GM19467 (cell line): ENCODE measurements at regions not wholly inside any gene's neighbourhood (a gene's known extent, or its start where the extent isn't known, plus 50 kb on each side); places are given as distances from the start of the nearest gene placed in this dataset.

Source experiments
- ATAC-seq: cut with Tn5 transposase; IDR thresholded peaks from one replicate; pipeline ENCODE4 v1.9.1; 2021; ENCODE audit warnings: mild to moderate bottlenecking, moderate library complexity; ENCODE audit not compliant: unreplicated experiment

DNA sequence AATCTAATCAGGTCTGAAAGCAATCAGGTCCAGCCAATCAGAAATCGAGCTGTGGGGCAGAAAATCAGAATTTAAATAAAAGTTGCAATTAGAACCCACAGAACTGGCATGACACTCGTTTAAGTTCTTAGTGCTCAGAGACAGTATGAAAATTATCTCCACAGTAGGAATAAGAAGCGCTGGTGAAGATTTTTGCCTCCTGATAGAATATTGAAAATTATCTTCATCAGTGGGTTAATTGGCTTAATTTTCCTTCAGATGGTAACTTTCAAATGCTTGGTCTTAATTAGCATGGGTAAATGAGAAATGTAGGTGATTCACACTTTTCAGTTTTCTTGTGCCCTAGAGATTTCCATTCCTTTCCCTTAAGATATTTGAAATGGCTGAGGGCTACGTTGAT is 109.1 kb upstream of the MDFIC2 start:
- no peak for ATAC-seq

DNA sequence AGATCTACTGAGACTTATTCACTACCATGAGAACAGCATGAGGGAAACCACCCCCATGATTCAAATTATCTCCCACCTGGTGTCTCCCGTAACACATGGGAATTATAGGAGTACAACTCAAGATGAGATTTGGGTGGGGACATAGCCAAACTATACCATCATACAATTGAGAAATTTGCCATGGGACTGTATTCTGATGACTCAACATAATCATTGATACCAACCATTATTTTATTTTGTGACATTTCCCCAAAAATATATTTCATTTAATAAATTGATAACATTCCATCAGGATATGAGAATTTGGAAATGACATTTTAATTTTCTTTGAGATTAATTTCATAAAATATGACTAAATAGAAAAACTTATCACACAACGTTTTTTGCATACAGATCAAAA is 96.6 kb upstream of the MDFIC2 start:
- ATAC-seq, result no peak

DNA sequence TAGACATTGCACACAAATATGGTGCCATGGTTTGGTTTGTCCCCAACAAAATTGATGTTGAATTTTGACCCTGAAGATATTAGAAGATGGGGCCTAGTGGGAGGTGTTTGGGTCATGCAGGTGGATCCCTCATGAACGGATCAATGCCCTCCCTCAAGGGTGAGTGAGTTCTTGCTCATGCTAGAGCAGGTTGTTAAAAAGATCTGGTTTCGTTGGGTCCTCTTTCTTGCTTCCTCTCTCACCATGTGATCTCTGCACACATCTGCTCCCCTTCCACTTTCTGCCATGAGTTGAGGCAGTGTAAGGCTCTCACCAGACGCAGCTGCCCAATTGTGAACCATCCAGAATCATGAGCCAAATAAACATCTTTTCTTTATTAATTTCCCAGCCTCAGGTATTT is 87.8 kb upstream of the MDFIC2 start:
- no peak for ATAC-seq

DNA sequence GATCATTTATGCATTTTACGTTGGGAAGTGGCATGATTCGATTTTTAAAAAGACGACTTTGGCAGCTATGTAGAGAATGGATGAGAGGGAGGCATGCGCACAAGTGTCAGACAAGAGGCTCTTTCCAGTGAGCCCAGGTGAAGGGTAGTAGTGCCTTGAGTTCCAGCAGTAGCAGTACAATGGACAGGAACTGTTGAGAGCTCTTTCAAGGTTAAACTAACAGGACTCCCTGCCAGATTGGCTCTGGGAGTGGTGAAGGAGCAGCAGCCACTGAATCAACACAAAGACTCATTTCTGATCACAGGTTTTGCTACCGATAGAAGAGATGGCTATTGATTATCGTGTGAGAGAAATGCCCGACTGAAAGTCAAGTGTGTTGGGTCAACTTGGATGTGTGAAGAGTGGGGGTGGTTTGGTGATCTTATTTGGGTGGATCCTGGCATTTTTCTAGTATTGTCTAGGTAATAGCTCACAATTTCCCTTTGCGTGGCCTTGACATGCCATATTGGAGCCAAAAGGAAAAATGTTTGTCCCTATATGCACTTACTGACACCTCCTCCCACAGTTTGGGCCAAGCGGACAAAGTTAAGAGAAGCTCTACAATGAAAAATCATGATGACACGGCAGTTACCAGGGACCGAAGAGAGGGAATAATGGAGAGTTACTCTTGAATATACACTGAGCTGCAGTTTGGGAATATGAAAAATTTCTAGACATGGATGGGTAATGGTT is 81.6 kb upstream of the MDFIC2 start:
- no peak for ATAC-seq

DNA sequence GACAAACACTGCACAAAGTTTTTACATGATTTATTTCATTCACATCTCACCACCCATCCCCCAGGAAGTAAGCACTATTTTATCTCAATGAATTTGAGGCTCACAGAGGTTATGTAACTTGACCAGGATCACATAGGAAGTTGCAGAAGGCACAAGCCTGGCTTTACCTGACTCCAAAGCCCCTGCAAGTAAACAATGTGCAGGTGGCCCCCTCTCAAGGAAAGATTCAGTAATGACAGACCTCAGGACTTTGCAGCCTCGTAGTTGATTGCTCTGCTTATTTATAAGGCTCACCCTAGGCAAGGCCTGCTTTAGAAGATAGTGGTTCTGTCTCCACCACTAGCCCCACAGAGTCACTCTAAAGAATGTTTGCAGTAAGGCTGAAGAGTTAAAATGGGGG is 79.8 kb upstream of the MDFIC2 start:
- no peak for ATAC-seq

DNA sequence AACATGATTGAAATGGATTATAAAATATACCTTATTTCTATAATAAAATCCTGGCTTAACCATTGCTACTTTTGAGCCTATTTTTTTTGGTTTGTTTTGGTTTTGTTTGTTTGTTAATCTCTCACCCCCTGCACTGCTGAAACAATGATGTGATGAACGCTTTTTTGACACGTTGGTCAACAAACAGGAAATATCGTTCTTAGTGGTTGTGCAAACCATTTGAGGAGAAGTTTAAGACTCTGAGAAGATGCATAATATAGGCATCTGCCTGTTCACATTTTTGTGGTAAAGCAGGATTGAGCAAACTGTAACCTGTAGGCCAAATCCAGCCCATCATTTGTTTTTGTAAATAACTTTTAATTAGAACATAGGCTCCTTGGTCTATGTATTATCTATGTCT is 75.5 kb upstream of the MDFIC2 start:
- no peak for ATAC-seq

DNA sequence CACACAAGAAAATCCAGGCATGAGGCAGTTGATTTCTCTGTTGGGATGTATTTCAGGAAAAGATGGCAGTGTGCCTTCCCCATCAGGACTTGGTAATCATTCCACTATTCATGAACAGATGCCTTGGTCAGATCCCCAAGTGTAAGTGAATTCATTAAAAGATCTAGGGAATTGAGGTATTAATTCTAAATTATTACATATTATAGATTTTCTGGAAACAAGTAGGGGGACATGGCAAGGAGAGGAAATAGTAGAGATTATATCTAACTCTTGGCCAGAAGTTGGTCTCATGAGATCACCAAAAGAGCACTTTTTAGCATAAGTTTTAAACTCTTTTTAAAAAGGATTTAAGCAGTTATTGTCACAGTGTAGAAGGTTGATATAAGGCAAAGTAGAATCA is 74.4 kb upstream of the MDFIC2 start:
- no peak for ATAC-seq

DNA sequence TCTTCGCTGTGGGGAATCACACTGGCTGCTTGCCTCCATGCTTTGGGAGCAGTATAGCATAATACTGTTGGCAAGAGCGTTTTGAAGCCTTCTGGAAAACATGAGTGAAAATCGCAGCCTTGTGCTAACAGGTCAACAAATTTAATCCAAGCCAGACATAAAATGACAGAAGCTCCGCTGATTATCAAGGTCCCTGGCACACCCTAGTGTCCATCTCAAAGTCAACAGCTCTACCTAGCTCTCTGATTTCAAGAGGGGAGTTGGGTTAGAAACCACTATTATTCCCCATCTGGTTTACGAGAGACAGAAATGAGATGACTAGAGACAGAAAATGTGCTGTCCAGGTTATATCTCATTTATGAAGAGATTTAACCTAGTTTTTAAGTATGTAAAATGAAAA is 73.6 kb upstream of the MDFIC2 start:
- ATAC-seq, result no peak

DNA sequence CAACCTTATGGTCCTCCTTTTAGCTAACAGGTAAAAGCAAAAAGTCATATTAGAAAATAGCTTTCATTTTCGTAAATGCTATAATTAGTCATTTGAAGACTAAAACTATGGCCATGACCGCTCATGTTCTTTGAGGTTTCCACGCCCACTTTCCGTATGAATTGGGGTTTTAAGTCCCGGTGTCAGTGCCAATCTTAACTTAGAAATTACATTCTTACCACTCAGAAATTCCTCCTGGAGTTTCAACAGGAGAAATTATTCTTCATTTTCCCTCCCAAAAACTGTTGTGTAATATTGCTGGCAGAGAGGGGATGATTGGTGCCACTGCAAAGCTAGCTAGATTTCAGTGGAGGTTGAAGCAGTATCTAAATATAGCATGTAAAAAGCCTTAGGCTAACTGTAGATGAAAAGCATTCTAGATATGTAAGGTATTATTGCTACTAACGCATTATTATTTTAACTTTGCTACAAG is 71.0 kb upstream of the MDFIC2 start:
- peak; percentile 98 for ATAC-seq

DNA sequence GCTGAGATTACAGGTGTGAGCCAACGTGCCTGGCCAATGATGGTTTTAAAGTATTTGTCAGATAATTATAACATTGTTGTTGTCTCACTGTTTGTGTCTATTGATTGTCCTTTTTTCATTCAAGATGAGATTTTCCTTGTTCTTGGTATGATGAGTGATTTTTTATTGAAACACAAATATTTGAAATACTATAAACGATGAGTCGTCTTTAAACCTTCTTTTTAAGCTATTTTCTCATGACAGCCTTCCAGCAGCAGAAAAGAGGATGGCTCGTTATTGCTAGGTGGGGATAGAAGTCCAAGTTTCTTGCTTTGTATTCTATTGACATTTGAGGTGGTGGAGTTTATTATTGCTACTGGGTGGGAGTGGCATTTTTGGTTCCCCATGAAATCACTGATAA is 61.7 kb upstream of the MDFIC2 start:
- no peak for ATAC-seq
